GM12874 (cell line): ENCODE measurements at regions not wholly inside any gene's neighbourhood (a gene's known extent, or its start where the extent isn't known, plus 50 kb on each side); places are given as distances from the start of the nearest gene placed in this dataset.

ENCODE experiments used
- CTCF ChIP-seq: IDR thresholded peaks from 2 replicates; pipeline ENCODE4 v1.5.1; 2011; ENCODE audit warnings: low read depth, mild to moderate bottlenecking, control low read depth, low read length, moderate library complexity; ENCODE audit not compliant: insufficient read depth

GRCh38 chr1:55860326-55860725 lies 645.2 kb upstream of the USP24 start:
- no peak for TF ChIP-seq CTCF

GRCh38 chr1:55854911-55855310 lies 639.7 kb upstream of the USP24 start:
- no peak for TF ChIP-seq CTCF

- no peak for TF ChIP-seq CTCF
Observed at GRCh38 chr1:55848906-55849305, 633.7 kb upstream of the USP24 start.

GRCh38 chr1:55846051-55846450 lies 630.9 kb upstream of the USP24 start:
- TF ChIP-seq CTCF, result no peak

GRCh38 chr1:55844322-55844721 lies 629.2 kb upstream of the USP24 start:
- TF ChIP-seq CTCF, result no peak

- no peak for TF ChIP-seq CTCF
Observed at GRCh38 chr1:55839626-55840025, 624.5 kb upstream of the USP24 start.

- TF ChIP-seq CTCF, result no peak
Observed at GRCh38 chr1:55839221-55839620, 624.1 kb upstream of the USP24 start.

- TF ChIP-seq CTCF, result no peak
Observed at GRCh38 chr1:55836086-55836485, 620.9 kb upstream of the USP24 start.
